Activated CD8-positive, alpha-beta T cell treated with anti-CD3 and anti-CD28 coated beads for 36 hours (primary cell): ENCODE measurements at regions not wholly inside any gene's neighbourhood (a gene's known extent, or its start where the extent isn't known, plus 50 kb on each side); places are given as distances from the start of the nearest gene placed in this dataset.

Experiments
- ATAC-seq: fragments of 200-7000 bp; cut with Tn5 transposase; one replicate; pipeline ENCODE4 v1.10.0; 2021; ENCODE audit warnings: mild to moderate bottlenecking, moderate library complexity
- CTCF ChIA-PET: fragments of 350-600 bp; sonication (Branson Sonifier 250); formaldehyde crosslinking; loops from one replicate; lab custom pipeline; 2021; ENCODE audit warnings: antibody characterized with exemption; lab: Charles Lee
- POLR2A ChIA-PET: fragments of 350-600 bp; sonication (Branson Sonifier 250); formaldehyde crosslinking; loops from one replicate; lab custom pipeline; 2021; ENCODE audit warnings: antibody characterized with exemption; lab: Charles Lee
- DNase-seq: peaks from one replicate; pipeline ENCODE4 v3.0.0-alpha.2; 2020
- H3K27ac Mint-ChIP-seq: one replicate; pipeline ENCODE4 v1.8.0; 2021; ENCODE audit warnings: mild to moderate bottlenecking, mixed read lengths
- H3K27me3 Mint-ChIP-seq: one replicate; pipeline ENCODE4 v1.8.0; 2021; ENCODE audit warnings: mixed read lengths
- H3K36me3 Mint-ChIP-seq: one replicate; pipeline ENCODE4 v1.8.0; 2021; ENCODE audit warnings: low read depth, mixed read lengths
- H3K4me1 Mint-ChIP-seq: one replicate; pipeline ENCODE4 v1.8.0; 2021; ENCODE audit warnings: low read depth, mixed read lengths
- H3K4me3 Mint-ChIP-seq: one replicate; pipeline ENCODE4 v1.8.0; 2021; ENCODE audit warnings: mild to moderate bottlenecking, moderate library complexity, mixed read lengths
- H3K9me3 Mint-ChIP-seq: one replicate; pipeline ENCODE4 v1.8.0; 2021; ENCODE audit warnings: mixed read lengths
- intact Hi-C: fragments of 100-400 bp; cut with micrococcal nuclease; formaldehyde crosslinking; loops from one replicate; pipeline ENCODE4 v1.10.0; 2022
- TF ChIP-seq, protein P1 (sequence below): fragments of 200-600 bp; IDR thresholded peaks from one replicate; pipeline ENCODE4 v1.8.0; 2022; ENCODE audit warnings: antibody characterized with exemption, mild to moderate bottlenecking

DNA sequence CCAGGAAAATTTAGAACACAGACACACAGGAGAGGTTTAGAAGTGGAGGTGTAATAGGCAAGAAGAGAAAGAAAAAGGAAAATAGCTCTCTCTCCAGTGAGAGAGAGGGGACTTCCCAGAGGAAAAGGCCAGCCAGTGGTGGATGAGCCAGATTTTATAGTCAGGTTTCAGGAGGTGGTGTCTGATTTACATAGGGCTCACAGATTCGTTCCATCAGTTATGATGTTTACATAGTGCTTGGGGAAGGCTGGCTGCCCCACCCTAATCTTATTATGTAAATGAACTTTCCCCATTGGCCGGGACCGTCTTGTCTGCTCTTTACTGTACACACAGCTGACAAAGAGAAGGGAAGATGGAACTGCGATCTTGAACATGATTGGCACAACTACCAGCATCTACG is 797.3 kb downstream of the PLA2G4A start:
- Mint-ChIP-seq H3K4me1 (no peaks in the 10 kb centered on the region), H3K4me3 (no peak overlapping the region), H3K36me3 (no peaks in the 10 kb centered on the region), H3K9me3 (peaks cover 9% of the 10 kb centered on the region), H3K27me3 (no peaks in the 10 kb centered on the region), H3K27ac (no peak overlapping the region)
- ChIA-PET POLR2A (no interaction called here), CTCF (no interaction called here)
- DNase-seq (no peak), ATAC-seq (no peak)
- intact Hi-C loops, result no loop called here
- TF ChIP-seq, protein P1, sequence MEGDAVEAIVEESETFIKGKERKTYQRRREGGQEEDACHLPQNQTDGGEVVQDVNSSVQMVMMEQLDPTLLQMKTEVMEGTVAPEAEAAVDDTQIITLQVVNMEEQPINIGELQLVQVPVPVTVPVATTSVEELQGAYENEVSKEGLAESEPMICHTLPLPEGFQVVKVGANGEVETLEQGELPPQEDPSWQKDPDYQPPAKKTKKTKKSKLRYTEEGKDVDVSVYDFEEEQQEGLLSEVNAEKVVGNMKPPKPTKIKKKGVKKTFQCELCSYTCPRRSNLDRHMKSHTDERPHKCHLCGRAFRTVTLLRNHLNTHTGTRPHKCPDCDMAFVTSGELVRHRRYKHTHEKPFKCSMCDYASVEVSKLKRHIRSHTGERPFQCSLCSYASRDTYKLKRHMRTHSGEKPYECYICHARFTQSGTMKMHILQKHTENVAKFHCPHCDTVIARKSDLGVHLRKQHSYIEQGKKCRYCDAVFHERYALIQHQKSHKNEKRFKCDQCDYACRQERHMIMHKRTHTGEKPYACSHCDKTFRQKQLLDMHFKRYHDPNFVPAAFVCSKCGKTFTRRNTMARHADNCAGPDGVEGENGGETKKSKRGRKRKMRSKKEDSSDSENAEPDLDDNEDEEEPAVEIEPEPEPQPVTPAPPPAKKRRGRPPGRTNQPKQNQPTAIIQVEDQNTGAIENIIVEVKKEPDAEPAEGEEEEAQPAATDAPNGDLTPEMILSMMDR, result no peak

DNA sequence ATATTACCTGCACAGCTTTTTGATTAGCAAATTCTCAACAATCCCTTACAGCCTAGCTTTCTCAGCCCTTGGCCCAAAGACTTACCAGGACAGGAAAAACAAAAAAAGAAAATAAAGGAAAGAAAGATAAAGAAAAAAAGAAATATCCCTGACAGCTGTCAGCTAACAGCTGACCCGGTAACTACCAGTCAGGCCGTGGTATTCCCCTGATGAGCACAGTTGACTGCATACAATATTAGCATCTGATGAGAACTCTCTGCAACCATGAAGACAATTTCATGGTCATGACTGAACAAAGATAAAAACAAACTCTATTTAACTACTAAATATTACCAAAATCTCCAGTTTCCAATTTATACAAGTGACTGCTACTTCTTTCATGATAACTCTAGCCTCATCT is 798.8 kb downstream of the PLA2G4A start:
- no peak overlapping the region for H3K4me3 Mint-ChIP-seq
- no peak overlapping the region for H3K27ac Mint-ChIP-seq
- no peaks in the 10 kb centered on the region for H3K4me1 Mint-ChIP-seq
- ChIA-PET CTCF (no interaction called here), POLR2A (no interaction called here)
- ATAC-seq (no peak), DNase-seq (no peak)
- H3K9me3 Mint-ChIP-seq, result peaks cover 14% of the 10 kb centered on the region
- intact Hi-C loops, result no loop called here
- H3K36me3 Mint-ChIP-seq, result no peaks in the 10 kb centered on the region
- TF ChIP-seq, protein P1, result no peak
- H3K27me3 Mint-ChIP-seq, result no peaks in the 10 kb centered on the region

DNA sequence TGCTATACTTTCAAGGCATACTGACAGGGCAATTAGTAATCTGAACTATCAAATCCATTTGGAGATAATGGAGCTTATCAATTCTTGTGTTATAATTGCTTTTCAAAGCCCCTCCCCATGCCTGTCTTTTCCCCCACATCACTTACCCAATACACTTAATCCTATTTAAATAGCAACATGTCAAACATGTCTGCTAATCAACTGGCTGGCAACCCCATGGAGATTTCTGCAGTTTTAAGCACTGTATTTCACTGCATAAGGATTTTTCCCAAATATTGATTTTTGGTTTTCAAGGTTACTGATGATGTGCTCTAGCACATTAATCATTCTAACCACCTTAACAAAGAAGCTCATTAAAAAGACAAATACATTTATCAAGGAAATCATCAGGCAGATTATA is 800.3 kb downstream of the PLA2G4A start:
- ATAC-seq (no peak), DNase-seq (no peak)
- no peak overlapping the region for H3K27ac Mint-ChIP-seq
- CTCF ChIA-PET, result no interaction called here
- H3K36me3 Mint-ChIP-seq, result no peaks in the 10 kb centered on the region
- no peaks in the 10 kb centered on the region for H3K4me1 Mint-ChIP-seq
- POLR2A ChIA-PET, result no interaction called here
- intact Hi-C loops, result no loop called here
- H3K9me3 Mint-ChIP-seq, result peaks cover 14% of the 10 kb centered on the region
- TF ChIP-seq, protein P1, result no peak
- H3K27me3 Mint-ChIP-seq, result no peaks in the 10 kb centered on the region
- no peak overlapping the region for H3K4me3 Mint-ChIP-seq

DNA sequence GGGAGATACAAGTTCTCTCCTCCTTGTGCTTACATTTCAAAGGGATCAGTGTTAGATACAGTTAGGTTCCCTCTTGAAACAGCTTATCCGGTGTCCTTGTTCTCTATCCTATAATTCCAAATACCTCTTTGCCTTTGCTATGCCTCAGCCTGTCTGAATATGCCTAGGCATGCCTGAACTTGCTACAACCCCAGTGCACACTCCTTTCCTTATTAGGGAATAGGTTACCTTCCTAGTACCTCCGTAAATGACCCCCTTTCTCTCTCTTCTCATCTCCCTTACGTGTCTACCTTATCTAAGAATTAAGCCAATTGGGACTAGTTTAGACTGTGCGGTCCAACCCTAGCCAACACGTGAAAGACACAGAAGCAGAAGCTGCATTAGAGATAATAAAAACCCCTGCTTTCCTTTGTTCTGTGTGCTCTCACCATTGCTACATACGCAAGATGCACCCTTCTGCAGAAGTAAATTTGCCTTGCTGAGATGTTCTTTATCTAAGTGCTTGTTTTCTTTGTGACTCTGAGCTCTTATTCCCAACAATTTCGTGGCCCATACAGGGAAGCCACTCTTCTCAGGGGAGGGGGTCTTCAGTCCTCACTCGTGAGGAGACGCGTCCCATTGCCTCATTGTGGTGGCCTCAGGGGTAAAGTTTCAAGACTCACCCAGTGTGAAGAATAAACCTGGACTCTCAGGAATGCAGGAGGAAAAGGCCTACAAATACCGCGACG is 802.1 kb downstream of the PLA2G4A start:
- Mint-ChIP-seq H3K9me3 (peaks cover 19% of the 10 kb centered on the region), H3K4me3 (no peak overlapping the region), H3K4me1 (no peaks in the 10 kb centered on the region), H3K27ac (no peak overlapping the region), H3K27me3 (no peaks in the 10 kb centered on the region), H3K36me3 (no peaks in the 10 kb centered on the region)
- intact Hi-C loops, result no loop called here
- ATAC-seq (no peak), DNase-seq (no peak)
- TF ChIP-seq, protein P1, result no peak
- ChIA-PET POLR2A (no interaction called here), CTCF (no interaction called here)

DNA sequence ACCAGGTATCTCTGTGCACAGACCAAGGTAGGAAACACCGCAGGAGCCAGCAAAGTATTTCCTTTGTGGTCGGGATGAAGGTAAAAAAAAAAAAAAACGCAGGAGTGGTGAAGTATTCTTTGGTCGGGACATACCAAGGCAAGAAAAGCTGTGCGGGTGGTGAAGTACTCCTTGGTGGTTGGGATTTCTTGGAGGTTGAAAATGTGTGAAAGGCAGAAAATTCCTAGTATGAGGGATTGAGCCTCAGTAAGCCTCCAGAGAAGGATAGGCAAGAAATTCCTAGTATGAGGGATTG is 802.6 kb downstream of the PLA2G4A start:
- no peaks in the 10 kb centered on the region for H3K27me3 Mint-ChIP-seq
- H3K36me3 Mint-ChIP-seq, result no peaks in the 10 kb centered on the region
- DNase-seq (no peak), ATAC-seq (no peak)
- no peaks in the 10 kb centered on the region for H3K4me1 Mint-ChIP-seq
- no peak overlapping the region for H3K4me3 Mint-ChIP-seq
- peaks cover 19% of the 10 kb centered on the region for H3K9me3 Mint-ChIP-seq
- CTCF ChIA-PET, result no interaction called here
- TF ChIP-seq, protein P1, result no peak
- POLR2A ChIA-PET, result no interaction called here
- intact Hi-C loops, result no loop called here
- H3K27ac Mint-ChIP-seq, result no peak overlapping the region
